HG03469 (cell line): ENCODE measurements at regions not wholly inside any gene's neighbourhood (a gene's known extent, or its start where the extent isn't known, plus 50 kb on each side); places are given as distances from the start of the nearest gene placed in this dataset.

Experiments used
- ATAC-seq: cut with Tn5 transposase; IDR thresholded peaks from one replicate; pipeline ENCODE4 v1.9.1; 2021; ENCODE audit warnings: mild to moderate bottlenecking, moderate library complexity, moderate number of reproducible peaks; ENCODE audit not compliant: unreplicated experiment

- no peak for ATAC-seq
Observed at GRCh38 chr14:25552826-25553225, 502.9 kb upstream of the STXBP6 start.

DNA sequence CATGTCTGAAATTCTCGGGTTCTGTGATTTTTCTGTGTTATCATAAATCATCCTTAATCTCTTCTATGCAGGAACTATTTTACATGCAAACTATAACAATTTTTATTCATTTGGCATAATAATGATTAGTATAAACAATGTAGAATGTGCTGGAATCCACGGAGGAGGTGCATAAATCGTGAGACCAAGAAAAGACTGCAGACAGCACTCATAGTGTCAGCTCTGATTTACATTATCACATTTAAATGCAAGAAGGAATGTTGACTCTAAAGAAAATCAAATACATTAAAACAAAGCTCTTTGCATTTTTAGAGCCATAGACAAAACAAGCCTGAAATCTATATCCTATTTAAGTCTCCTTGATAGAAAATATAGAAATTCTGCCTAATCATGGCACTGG lies 501.7 kb upstream of the STXBP6 start:
- ATAC-seq = no peak

DNA sequence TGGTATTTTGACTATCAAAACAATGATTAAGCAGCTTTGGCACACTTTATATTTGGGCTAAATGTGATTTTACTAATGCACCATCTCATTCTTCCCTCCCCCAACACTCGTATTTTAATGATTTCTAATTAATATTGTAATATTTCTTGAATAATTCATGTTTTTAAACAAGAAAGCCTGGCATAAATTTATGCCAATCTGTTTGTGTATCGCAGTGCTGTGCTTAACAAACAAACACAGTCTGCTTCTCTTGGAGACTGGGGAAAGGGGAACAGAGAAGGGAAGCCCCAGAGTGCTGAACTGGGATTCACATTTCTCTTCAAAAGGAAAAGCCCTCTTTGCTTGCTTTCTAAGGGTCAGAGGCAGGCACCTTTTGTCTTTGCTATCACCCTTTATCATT lies 496.9 kb upstream of the STXBP6 start:
- ATAC-seq = no peak

DNA sequence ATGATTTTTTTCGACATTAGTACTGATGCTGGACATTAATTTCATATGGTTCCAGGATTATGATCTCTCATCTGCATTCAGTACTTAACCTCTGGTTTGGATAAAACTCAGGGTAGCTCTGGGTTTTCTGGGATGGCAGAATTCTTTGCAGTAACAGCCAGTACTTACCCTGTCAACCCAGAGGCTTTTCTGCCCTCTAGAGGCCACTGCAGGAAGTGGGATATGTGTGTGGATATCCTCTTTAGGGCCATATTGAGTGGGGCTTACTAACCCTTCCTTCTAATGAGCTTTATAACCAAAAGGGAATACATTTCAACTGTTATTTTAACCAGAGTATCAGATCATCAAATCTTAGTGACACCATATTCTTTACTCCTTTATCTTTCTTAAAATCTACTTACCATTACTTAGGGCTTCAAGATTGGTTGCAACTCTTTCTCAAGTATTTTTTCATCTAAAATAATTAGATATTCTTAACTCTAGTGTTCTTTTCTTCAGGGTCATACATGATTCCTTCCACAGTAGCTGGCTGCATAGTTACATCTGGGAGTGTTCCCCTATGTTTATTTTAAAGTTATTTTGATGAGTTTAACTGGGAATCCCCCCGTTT lies 488.0 kb upstream of the STXBP6 start:
- no peak for ATAC-seq

- ATAC-seq = no peak
Observed at GRCh38 chr14:25526290-25526689, 476.3 kb upstream of the STXBP6 start.

DNA sequence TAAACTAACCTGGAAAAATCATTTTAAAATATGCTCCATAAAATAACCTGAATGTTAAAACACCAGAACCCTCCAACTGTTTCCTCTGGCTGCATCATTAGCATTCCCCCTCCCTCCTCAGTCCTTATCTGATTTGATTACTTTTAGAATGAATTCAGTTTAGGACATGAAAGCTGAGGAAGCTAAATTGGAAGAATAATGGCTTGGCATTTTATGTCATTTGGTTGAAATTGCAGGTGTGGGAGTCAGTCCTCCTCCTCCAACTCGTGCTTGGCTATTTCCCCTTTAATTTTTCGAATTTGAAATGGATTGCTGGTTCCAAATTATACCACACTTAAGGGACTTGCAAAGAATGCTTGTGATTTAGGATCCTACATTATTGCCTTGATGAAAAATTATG lies 473.0 kb upstream of the STXBP6 start:
- ATAC-seq = no peak

GRCh38 chr14:25522116-25522515 lies 472.2 kb upstream of the STXBP6 start:
- ATAC-seq = no peak

GRCh38 chr14:25521616-25522015 lies 471.7 kb upstream of the STXBP6 start:
- ATAC-seq = no peak

GRCh38 chr14:25520821-25521220 lies 470.9 kb upstream of the STXBP6 start:
- no peak for ATAC-seq

DNA sequence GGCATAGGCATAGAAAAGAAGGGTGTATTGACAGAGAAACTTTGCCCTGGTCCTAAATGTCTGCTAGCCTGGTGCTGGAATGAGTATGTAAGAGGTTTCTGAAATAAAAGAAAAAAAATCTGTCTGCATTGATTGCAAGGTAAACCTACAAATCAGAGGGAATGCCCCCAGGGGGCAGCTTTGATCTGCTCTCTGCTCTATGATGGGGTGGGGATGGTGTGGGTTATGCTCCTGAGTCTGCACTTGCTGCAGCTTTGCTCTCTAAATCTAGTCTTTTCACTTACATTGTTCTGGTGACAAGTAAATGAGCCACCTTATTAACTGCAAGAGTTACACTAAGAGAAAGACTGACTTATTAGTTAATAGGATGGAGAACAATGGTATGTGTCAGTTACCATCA lies 468.4 kb upstream of the STXBP6 start:
- no peak for ATAC-seq

DNA sequence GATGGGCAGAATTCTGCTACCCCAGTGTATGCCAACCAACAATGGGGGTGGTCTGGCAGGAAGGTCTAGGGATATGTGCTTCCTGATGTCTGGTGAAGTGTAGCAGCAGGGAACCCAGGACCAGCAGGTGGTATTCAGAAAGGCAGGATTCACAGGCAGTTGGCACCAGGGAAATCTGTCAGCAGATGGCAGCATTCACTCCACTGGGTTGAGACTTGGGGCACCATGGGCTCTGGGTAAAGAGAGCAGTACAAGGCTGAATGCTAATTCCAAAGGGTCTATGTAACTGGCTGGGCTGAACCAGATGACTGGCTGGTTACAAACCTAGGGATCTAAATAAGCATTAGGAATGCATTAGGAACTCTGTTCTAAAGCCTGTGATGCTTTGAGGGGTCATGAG lies 466.9 kb upstream of the STXBP6 start:
- ATAC-seq = no peak

DNA sequence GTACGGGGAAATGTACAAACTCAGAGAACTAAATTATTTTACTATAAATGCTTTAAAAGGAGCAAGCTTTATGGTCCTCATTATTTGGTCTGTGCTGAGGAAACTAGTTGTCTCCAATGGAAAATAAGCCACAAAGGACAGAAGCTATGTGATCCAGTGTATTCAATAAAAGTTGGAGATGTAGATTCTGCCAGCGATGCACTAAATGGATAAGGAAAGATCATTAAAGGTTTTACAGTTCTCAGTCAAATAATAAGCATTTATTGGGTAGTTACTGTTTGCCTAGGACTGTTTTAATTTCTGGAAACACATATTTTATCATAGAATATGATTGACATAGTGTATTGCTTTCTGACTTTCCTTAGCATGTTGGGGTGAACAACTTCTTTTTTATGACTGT lies 458.9 kb upstream of the STXBP6 start:
- no peak for ATAC-seq

DNA sequence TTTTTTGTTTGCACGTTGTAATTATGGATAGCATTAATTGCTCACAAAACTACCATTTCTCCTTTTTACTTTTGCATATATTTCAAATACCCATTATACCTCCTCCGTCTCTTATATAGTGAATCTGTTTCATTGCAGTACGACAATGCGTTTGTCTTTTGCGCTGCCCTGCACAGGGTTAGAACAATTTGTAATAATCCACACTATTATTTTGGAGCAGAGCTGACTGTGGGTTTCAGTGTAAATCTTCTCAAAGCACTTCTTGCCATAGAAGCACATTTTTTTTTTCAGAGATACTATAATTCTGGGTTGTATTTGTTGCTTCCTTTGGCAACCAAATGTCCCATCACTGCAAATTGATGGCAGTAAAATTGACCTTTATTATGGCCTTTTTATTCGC lies 451.8 kb upstream of the STXBP6 start:
- no peak for ATAC-seq

GRCh38 chr14:25488961-25489360 lies 439.0 kb upstream of the STXBP6 start:
- no peak for ATAC-seq

DNA sequence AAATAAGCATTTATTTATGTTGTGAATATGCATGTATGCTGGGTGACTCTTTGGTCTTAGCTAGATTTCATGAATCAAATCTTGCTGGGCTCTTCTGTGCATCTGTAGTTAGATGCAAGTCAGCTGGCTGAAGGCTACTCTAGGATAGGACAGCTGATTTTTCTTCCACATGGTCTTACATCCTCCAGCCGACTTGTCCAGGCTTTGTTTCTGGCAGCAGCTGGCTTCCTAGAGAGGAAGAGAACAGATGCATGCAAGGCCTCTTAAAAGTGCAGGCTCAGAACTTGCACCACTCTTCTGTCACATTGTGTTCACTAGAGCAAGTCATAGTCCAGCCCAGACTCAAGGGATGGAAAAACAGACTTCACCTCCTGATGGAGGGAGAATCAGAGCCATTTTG lies 435.4 kb upstream of the STXBP6 start:
- no peak for ATAC-seq

DNA sequence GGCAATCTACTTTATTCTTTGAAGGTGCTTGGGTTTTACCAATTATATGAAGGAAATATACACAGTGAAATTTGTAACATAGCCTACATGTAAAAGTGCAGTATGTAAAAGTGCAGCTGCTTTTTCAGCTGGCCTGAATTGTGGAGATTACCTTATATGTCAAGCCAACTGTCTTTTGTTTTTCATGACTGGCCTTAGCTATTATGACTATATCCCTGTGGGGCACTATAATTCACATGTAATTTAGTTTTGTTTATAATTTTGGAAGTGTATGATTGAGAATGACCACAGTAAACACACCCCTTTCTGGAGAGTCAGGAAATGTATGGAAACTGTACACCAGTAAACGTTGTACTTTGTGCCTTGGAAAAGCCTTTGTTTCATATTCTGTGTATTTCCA lies 435.0 kb upstream of the STXBP6 start:
- no peak for ATAC-seq

- no peak for ATAC-seq
Observed at GRCh38 chr14:25484235-25484634, 434.3 kb upstream of the STXBP6 start.

GRCh38 chr14:25477316-25478098 lies 427.6 kb upstream of the STXBP6 start:
- no peak for ATAC-seq

DNA sequence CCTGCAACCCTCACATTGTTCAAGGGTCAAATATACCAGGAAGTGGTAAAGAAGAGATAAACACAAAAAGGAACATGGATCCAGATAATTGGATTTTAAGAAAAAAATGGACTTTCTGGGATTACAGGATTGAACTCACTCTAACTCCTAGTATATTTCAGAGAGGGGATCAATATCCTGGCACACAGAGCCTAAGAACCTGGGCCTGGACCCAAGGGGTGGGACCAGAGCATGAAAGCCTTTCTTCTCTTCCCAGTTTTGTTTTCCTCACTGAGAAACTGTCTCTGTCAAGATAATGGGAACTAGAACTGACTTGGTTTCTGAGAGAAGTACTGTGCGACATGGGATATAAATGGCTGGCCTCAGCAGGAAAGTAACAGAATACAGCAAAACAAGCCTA lies 422.8 kb upstream of the STXBP6 start:
- no peak for ATAC-seq

- no peak for ATAC-seq
Observed at GRCh38 chr14:25464772-25465171, 414.8 kb upstream of the STXBP6 start.

DNA sequence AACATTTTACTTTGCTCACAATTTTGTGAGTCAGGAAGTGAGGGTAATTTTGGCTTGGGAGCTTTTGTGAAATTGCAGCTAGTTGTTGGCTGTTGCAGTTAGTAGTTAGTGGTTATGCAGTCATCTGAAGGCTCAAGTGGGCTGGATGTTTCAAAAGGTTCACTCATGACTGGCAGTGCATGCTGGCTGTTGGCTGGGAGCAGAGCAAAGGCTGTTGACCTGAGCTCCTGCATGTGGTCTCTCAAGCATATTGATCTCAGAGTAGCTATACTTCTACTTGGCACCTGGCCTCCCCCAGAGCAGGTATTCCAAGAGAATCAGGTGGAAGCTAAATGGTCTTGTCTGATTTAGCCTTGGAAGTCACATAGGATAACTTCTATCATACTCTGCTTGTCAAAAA lies 414.1 kb upstream of the STXBP6 start:
- ATAC-seq = no peak

- no peak for ATAC-seq
Observed at GRCh38 chr14:25463480-25463879, 413.5 kb upstream of the STXBP6 start.

- ATAC-seq = no peak
Observed at GRCh38 chr14:25461780-25462179, 411.8 kb upstream of the STXBP6 start.
